ENCODE measurements at regions not wholly inside any gene's neighbourhood (a gene's known extent, or its start where the extent isn't known, plus 50 kb on each side); places are given as distances from the start of the nearest gene placed in this dataset.

DNA sequence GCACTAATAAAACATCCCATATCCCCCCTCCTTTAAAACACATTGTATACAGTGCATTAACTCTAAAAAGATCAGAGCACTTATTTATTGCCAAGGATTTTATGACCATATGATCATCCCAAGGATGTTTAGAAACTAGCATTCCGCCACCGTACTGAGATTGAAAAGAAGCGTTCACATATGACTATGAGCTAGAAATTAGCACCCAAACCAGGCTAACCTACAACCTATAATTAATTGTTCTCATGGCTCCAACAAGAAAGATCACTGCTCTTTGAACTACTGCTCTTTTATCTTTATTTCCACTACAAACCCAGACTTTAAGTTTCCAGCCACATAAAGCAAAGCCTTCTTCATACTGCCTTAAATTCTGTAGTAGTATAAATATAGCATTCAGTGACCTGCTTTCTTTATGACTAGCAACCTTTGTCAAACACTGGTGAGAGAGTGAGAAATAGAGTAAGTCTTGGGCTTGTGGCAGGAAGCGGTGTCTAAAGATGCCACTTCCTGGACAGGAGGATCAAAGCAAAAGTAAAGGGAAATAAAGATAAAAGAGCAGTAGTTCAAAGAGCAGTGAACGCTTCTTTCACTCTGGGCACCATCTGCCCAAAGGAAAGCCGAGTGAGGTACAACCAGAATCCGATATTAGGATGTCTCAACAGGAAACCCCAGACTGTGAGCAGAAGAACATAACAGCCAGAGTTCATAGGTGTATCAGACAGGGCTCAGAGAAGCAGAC, 151.1 kb upstream of the ERCC6L2 start (continued):
- TF ChIP-seq, protein P1, sequence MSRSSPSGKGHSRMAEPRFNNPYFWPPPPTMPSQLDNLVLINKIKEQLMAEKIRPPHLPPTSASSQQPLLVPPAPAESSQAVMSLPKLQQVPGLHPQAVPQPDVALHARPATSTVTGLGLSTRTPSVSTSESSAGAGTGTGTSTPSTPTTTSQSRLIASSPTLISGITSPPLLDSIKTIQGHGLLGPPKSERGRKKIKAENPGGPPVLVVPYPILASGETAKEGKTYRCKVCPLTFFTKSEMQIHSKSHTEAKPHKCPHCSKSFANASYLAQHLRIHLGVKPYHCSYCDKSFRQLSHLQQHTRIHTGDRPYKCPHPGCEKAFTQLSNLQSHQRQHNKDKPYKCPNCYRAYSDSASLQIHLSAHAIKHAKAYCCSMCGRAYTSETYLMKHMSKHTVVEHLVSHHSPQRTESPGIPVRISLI (CRISPR knock-in tag; IDR thresholded peaks at IDR 0.05; ENCODE audit: borderline replicate concordance), result peak; percentile 34; the same call in 1 of the 2 replicates
- TF ChIP-seq, protein P2, sequence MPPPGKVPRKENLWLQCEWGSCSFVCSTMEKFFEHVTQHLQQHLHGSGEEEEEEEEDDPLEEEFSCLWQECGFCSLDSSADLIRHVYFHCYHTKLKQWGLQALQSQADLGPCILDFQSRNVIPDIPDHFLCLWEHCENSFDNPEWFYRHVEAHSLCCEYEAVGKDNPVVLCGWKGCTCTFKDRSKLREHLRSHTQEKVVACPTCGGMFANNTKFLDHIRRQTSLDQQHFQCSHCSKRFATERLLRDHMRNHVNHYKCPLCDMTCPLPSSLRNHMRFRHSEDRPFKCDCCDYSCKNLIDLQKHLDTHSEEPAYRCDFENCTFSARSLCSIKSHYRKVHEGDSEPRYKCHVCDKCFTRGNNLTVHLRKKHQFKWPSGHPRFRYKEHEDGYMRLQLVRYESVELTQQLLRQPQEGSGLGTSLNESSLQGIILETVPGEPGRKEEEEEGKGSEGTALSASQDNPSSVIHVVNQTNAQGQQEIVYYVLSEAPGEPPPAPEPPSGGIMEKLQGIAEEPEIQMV (CRISPR knock-in tag; IDR thresholded peaks at IDR 0.05; ENCODE audit: low read depth), result no peak
- TF ChIP-seq, protein P3, sequence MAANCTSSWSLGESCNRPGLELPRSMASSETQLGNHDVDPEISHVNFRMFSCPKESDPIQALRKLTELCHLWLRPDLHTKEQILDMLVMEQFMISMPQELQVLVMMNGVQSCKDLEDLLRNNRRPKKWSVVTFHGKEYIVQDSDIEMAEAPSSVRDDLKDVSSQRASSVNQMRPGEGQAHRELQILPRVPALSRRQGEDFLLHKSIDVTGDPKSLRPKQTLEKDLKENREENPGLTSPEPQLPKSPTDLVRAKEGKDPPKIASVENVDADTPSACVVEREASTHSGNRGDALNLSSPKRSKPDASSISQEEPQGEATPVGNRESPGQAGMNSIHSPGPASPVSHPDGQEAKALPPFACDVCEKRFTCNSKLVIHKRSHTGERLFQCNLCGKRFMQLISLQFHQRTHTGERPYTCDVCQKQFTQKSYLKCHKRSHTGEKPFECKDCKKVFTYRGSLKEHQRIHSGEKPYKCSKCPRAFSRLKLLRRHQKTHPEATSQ (CRISPR knock-in tag; IDR thresholded peaks at IDR 0.05; ENCODE audit: borderline replicate concordance), result no peak
- TF ChIP-seq, protein P4, sequence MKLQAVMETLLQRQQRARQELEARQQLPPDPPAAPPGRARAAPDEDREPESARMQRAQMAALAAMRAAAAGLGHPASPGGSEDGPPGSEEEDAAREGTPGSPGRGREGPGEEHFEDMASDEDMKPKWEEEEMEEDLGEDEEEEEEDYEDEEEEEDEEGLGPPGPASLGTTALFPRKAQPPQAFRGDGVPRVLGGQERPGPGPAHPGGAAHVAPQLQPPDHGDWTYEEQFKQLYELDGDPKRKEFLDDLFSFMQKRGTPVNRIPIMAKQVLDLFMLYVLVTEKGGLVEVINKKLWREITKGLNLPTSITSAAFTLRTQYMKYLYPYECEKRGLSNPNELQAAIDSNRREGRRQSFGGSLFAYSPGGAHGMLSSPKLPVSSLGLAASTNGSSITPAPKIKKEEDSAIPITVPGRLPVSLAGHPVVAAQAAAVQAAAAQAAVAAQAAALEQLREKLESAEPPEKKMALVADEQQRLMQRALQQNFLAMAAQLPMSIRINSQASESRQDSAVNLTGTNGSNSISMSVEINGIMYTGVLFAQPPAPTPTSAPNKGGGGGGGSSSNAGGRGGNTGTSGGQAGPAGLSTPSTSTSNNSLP (IDR thresholded peaks at IDR 0.05; ENCODE audit: low read depth, low read length), result no peak; the same call in 1 of the 2 replicates
- TF ChIP-seq MXD4 (CRISPR knock-in tag; IDR thresholded peaks at IDR 0.05) (no peak), FOXO1 (CRISPR knock-in tag; IDR thresholded peaks at IDR 0.05) (peak; percentile 62; the same call in 1 of the 2 replicates), MTF1 (CRISPR knock-in tag; IDR thresholded peaks at IDR 0.05) (no peak), ZNF562 (CRISPR knock-in tag; IDR thresholded peaks at IDR 0.05; ENCODE audit: borderline replicate concordance) (no peak), NCOA2 (CRISPR knock-in tag; IDR thresholded peaks at IDR 0.05) (peak; percentile 93), TBX3 (IDR thresholded peaks at IDR 0.05; ENCODE audit: borderline replicate concordance) (peak; percentile 53), ZNF329 (CRISPR knock-in tag; IDR thresholded peaks at IDR 0.05; ENCODE audit: low read depth) (no peak), BORCS8-MEF2B (CRISPR knock-in tag; IDR thresholded peaks at IDR 0.05) (no peak), MEIS1 (CRISPR knock-in tag; IDR thresholded peaks at IDR 0.05; ENCODE audit: borderline replicate concordance) (no peak), ZEB1 (IDR thresholded peaks at IDR 0.05; ENCODE audit: insufficient replicate concordance, low read depth) (no peak), DNMT3B (CRISPR knock-in tag; conservative IDR thresholded peaks at IDR 0.05) (no peak; the same call in 1 of the 2 replicates)
- TF ChIP-seq, protein P5, sequence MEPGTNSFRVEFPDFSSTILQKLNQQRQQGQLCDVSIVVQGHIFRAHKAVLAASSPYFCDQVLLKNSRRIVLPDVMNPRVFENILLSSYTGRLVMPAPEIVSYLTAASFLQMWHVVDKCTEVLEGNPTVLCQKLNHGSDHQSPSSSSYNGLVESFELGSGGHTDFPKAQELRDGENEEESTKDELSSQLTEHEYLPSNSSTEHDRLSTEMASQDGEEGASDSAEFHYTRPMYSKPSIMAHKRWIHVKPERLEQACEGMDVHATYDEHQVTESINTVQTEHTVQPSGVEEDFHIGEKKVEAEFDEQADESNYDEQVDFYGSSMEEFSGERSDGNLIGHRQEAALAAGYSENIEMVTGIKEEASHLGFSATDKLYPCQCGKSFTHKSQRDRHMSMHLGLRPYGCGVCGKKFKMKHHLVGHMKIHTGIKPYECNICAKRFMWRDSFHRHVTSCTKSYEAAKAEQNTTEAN (CRISPR knock-in tag; conservative IDR thresholded peaks at IDR 0.05), result no peak
- TF ChIP-seq, protein P6, sequence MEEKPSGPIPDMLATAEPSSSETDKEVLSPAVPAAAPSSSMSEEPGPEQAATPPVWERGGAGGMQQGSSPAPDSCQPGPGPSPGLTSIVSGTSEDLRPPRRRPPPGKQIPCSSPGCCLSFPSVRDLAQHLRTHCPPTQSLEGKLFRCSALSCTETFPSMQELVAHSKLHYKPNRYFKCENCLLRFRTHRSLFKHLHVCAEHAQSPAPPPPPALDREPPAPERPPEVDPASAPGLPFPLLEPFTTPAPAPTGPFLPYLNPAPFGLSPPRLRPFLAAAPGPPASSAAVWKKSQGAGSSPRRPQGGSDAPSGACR (CRISPR knock-in tag; IDR thresholded peaks at IDR 0.05), result no peak
- TF ChIP-seq, protein P7, sequence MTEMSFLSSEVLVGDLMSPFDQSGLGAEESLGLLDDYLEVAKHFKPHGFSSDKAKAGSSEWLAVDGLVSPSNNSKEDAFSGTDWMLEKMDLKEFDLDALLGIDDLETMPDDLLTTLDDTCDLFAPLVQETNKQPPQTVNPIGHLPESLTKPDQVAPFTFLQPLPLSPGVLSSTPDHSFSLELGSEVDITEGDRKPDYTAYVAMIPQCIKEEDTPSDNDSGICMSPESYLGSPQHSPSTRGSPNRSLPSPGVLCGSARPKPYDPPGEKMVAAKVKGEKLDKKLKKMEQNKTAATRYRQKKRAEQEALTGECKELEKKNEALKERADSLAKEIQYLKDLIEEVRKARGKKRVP (CRISPR knock-in tag; IDR thresholded peaks at IDR 0.05), result peak in 1 of 2 experiments; percentile 47; a peak in 1 of 4 replicates

Data from HepG2 (cell line).